ES-I3 (cell line): ENCODE measurements at regions not wholly inside any gene's neighbourhood (a gene's known extent, or its start where the extent isn't known, plus 50 kb on each side); places are given as distances from the start of the nearest gene placed in this dataset.
"Not testable (repeated sequence)": the region's sequence is repeated elsewhere in the genome, so short reads cannot be mapped to it uniquely, and the experiment has no call there.

Experiments
- H3K36me3 ChIP-seq: 2 replicates; pipeline ENCODE4 v1.6.1; 2013; ENCODE audit warnings: mild to moderate bottlenecking, low read length, control low read depth, moderate library complexity; ENCODE audit not compliant: insufficient read depth
- H3K4me1 ChIP-seq: 2 replicates; pipeline ENCODE4 v1.6.1; 2013; ENCODE audit warnings: mild to moderate bottlenecking, control low read depth, low read length; ENCODE audit not compliant: insufficient read depth
- H3K9ac ChIP-seq: 2 replicates; pipeline ENCODE4 v1.6.1; 2013; ENCODE audit warnings: low read depth, mild to moderate bottlenecking, low read length, moderate library complexity
- H3K9me3 ChIP-seq: 2 replicates; pipeline ENCODE4 v1.6.1; 2013; ENCODE audit warnings: mild to moderate bottlenecking, low read length, moderate library complexity; ENCODE audit not compliant: control insufficient read depth, insufficient read depth

GRCh38 chr5:2158767-2159166 lies 276.0 kb upstream of the IRX4 start:
- Histone ChIP-seq H3K9me3 (no peaks in the 10 kb centered on the region), H3K4me1 (peaks cover 3% of the 10 kb centered on the region; the same call in 1 of the 2 replicates), H3K36me3 (no peaks in the 10 kb centered on the region), H3K9ac (no peak overlapping the region)

GRCh38 chr5:2158109-2158508 lies 275.4 kb upstream of the IRX4 start:
- Histone ChIP-seq H3K9ac (no peak overlapping the region), H3K9me3 (no peaks in the 10 kb centered on the region), H3K36me3 (no peaks in the 10 kb centered on the region), H3K4me1 (no peaks in the 10 kb centered on the region)

- Histone ChIP-seq H3K9me3 (no peaks in the 10 kb centered on the region), H3K36me3 (no peaks in the 10 kb centered on the region), H3K9ac (no peak overlapping the region), H3K4me1 (no peaks in the 10 kb centered on the region)
Measured at GRCh38 chr5:2157372-2157771, 274.6 kb upstream of the IRX4 start.

GRCh38 chr5:2156358-2157059 lies 273.8 kb upstream of the IRX4 start:
- no peak overlapping the region for H3K9ac ChIP-seq
- no peaks in the 10 kb centered on the region for H3K9me3 ChIP-seq
- H3K36me3 ChIP-seq: no peaks in the 10 kb centered on the region
- H3K4me1 ChIP-seq: no peaks in the 10 kb centered on the region

- no peak overlapping the region for H3K9ac ChIP-seq
- no peaks in the 10 kb centered on the region for H3K9me3 ChIP-seq
- H3K36me3 ChIP-seq: no peaks in the 10 kb centered on the region
- H3K4me1 ChIP-seq: no peaks in the 10 kb centered on the region
Measured at GRCh38 chr5:2155556-2155955, 272.8 kb upstream of the IRX4 start.

GRCh38 chr5:2153802-2154201 lies 271.1 kb upstream of the IRX4 start:
- Histone ChIP-seq H3K4me1 (peaks cover 6% of the 10 kb centered on the region), H3K36me3 (no peaks in the 10 kb centered on the region)

GRCh38 chr5:2153350-2153749 lies 270.6 kb upstream of the IRX4 start:
- H3K9ac ChIP-seq: no peak overlapping the region
- H3K4me1 ChIP-seq: peaks cover 6% of the 10 kb centered on the region
- no peaks in the 10 kb centered on the region for H3K9me3 ChIP-seq
- no peaks in the 10 kb centered on the region for H3K36me3 ChIP-seq

More at GRCh38 chr5:2153802-2154201, 271.1 kb upstream of the IRX4 start:
- H3K9me3 ChIP-seq: no peaks in the 10 kb centered on the region
- H3K9ac ChIP-seq: no peak overlapping the region

GRCh38 chr5:2151301-2151888 lies 268.7 kb upstream of the IRX4 start:
- H3K9me3 ChIP-seq, H3K4me1 ChIP-seq, H3K9ac ChIP-seq: not testable (repeated sequence)

GRCh38 chr5:2149195-2149539 lies 266.4 kb upstream of the IRX4 start:
- peaks cover 6% of the 10 kb centered on the region for H3K4me1 ChIP-seq
- H3K9me3 ChIP-seq: no peaks in the 10 kb centered on the region; the same call in 1 of the 2 replicates
- H3K36me3 ChIP-seq: no peaks in the 10 kb centered on the region
- no peak overlapping the region for H3K9ac ChIP-seq

More at GRCh38 chr5:2151301-2151888, 268.7 kb upstream of the IRX4 start:
- H3K36me3 ChIP-seq: not testable (repeated sequence)

GRCh38 chr5:2148312-2149194 lies 265.8 kb upstream of the IRX4 start:
- no peaks in the 10 kb centered on the region for H3K36me3 ChIP-seq
- no peaks in the 10 kb centered on the region; the same call in 1 of the 2 replicates for H3K9me3 ChIP-seq
- peaks cover 6% of the 10 kb centered on the region for H3K4me1 ChIP-seq
- no peak overlapping the region for H3K9ac ChIP-seq

GRCh38 chr5:2147504-2148311 lies 265.0 kb upstream of the IRX4 start:
- no peak overlapping the region for H3K9ac ChIP-seq
- no peaks in the 10 kb centered on the region; the same call in 1 of the 2 replicates for H3K9me3 ChIP-seq
- no peaks in the 10 kb centered on the region for H3K36me3 ChIP-seq
- H3K4me1 ChIP-seq: peaks cover 6% of the 10 kb centered on the region

- no peak overlapping the region for H3K9ac ChIP-seq
- H3K4me1 ChIP-seq: no peaks in the 10 kb centered on the region; the same call in 1 of the 2 replicates
- no peaks in the 10 kb centered on the region for H3K36me3 ChIP-seq
- H3K9me3 ChIP-seq: no peaks in the 10 kb centered on the region; the same call in 1 of the 2 replicates
Measured at GRCh38 chr5:2143646-2144353, 261.1 kb upstream of the IRX4 start.

GRCh38 chr5:2143088-2143487 lies 260.4 kb upstream of the IRX4 start:
- H3K9me3 ChIP-seq: no peaks in the 10 kb centered on the region; the same call in 1 of the 2 replicates
- no peaks in the 10 kb centered on the region for H3K36me3 ChIP-seq
- no peaks in the 10 kb centered on the region for H3K4me1 ChIP-seq
- H3K9ac ChIP-seq: no peak overlapping the region
